GM12864 (cell line): ENCODE measurements at regions not wholly inside any gene's neighbourhood (a gene's known extent, or its start where the extent isn't known, plus 50 kb on each side); places are given as distances from the start of the nearest gene placed in this dataset.

ENCODE experiments used
- DNase-seq: peaks from one replicate; pipeline ENCODE4 v3.0.0-alpha.2; 2011; ENCODE audit warnings: low read depth
- H3K4me3 ChIP-seq: 2 replicates; pipeline ENCODE4 v1.5.1; 2011; ENCODE audit warnings: mild to moderate bottlenecking, low read depth, low read length, control low read depth
- CTCF ChIP-seq: IDR thresholded peaks from 2 replicates; pipeline ENCODE4 v1.5.1; 2011; ENCODE audit warnings: low read depth, mild to moderate bottlenecking, moderate library complexity, low read length, control low read depth, inconsistent platforms; ENCODE audit errors: missing control alignments

GRCh38 chr6:20351534-20351933 is 50.1 kb upstream of the E2F3 start:
- no peak for TF ChIP-seq CTCF
- DNase-seq = no peak

More at GRCh38 chr6:20351534-20351933, 50.1 kb upstream of the E2F3 start:
- H3K4me3 ChIP-seq = no peak overlapping the region
